NB4 (cell line): ENCODE measurements at regions not wholly inside any gene's neighbourhood (a gene's known extent, or its start where the extent isn't known, plus 50 kb on each side); places are given as distances from the start of the nearest gene placed in this dataset.

Experiments
- DNase-seq: peaks from one replicate; pipeline ENCODE4 v3.0.0; 2010; ENCODE audit warnings: low read depth
- H3K4me3 ChIP-seq: one replicate; pipeline ENCODE4 v1.5.1; 2011; ENCODE audit warnings: mild to moderate bottlenecking, low read depth, low read length, moderate library complexity
- CTCF ChIP-seq: IDR thresholded peaks from one replicate; pipeline ENCODE4 v1.5.1; 2012; ENCODE audit warnings: low read depth, low read length
- MYC ChIP-seq: IDR thresholded peaks from 2 replicates; pipeline ENCODE4 v1.6.1; 2011; ENCODE audit warnings: low read depth, low read length
- POLR2A ChIP-seq: IDR thresholded peaks from 2 replicates; pipeline ENCODE4 v1.6.1; 2011; ENCODE audit warnings: mild to moderate bottlenecking; ENCODE audit not compliant: insufficient read length; ENCODE audit errors: extremely low read depth
- TF ChIP-seq, protein P1 (sequence below): IDR thresholded peaks from 2 replicates; pipeline ENCODE4 v1.6.1; 2011; ENCODE audit warnings: low read depth, low read length

GRCh38 chr2:147712051-147712450 is 132.8 kb upstream of the ACVR2A start:
- TF ChIP-seq, protein P1, sequence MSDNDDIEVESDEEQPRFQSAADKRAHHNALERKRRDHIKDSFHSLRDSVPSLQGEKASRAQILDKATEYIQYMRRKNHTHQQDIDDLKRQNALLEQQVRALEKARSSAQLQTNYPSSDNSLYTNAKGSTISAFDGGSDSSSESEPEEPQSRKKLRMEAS = no peak
- no peak for TF ChIP-seq MYC
- TF ChIP-seq POLR2A = no peak
- no peak overlapping the region for H3K4me3 ChIP-seq
- no peak for DNase-seq

GRCh38 chr2:147711031-147711430 is 133.8 kb upstream of the ACVR2A start:
- TF ChIP-seq MYC = no peak
- TF ChIP-seq, protein P1 = no peak
- TF ChIP-seq POLR2A = no peak
- no peak for TF ChIP-seq CTCF
- no peak overlapping the region for H3K4me3 ChIP-seq
- DNase-seq = no peak

DNA sequence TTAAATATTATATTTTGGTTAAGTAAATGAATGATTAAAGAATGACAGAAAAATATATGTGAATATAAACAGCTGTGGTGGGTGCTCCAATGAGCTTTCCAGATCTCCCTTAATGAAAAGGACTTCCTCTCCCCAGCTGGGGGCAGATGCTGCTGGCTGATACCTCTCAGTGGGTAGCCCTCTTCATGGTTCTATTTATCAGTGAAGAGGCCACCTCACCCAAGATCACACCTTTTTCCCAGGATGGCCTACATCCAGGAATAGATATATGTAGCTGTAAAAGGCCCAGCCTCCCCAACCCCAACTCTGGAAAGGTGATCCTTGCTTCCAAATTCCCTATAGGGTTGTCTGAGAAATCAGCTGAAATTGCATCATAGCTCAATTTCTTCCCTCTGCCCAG is 135.2 kb upstream of the ACVR2A start:
- TF ChIP-seq POLR2A (no peak), CTCF (no peak), MYC (no peak)
- TF ChIP-seq, protein P1 = no peak
- DNase-seq = no peak
- H3K4me3 ChIP-seq = no peak overlapping the region

DNA sequence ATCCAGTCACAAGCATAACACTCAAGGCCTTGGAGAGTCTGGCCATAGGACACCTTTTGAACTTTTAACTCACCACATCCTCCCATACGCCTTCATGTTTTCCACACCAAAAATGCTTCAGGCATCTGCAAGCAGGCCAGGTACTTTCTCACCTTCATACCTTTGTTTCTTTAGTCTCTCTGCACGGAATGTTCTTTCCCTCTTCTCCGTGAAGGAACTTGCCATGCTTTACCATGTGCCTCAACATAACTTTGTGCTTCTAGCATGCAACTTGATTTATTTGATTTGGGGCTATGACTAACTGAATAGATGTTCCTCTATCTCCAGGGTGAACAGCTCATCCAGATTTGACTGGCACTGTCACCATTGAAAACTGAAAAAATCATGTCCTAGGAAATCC is 141.7 kb upstream of the ACVR2A start:
- DNase-seq = no peak
- no peak overlapping the region for H3K4me3 ChIP-seq
- TF ChIP-seq POLR2A (no peak), CTCF (no peak)
- TF ChIP-seq, protein P1 = no peak

DNA sequence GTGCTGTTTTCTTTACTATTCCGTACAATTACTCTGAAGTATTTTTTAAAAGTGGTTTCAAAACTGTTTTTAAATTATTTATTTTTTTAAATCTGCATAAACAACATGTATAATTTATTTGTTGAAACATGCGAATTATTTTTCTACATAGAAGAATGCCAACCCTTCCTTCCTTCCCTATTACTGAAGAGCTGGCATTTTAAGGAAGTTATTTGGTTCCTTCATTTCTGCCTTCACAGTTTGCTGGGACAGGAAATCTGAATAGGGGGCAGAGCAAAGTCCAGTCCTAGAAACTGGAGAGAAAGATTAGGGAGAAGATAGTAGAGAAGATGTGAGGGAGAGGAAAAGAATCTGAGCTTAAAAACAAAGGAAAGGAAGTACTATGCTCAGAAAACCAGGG is 146.7 kb upstream of the ACVR2A start:
- no peak for TF ChIP-seq MYC
- TF ChIP-seq, protein P1 = no peak
- H3K4me3 ChIP-seq = no peak overlapping the region
- DNase-seq = no peak

- TF ChIP-seq, protein P1 = no peak
- TF ChIP-seq CTCF (no peak), MYC (no peak), POLR2A (no peak)
- H3K4me3 ChIP-seq = no peak overlapping the region
- DNase-seq = no peak
Measured at GRCh38 chr2:147696426-147696825, 148.4 kb upstream of the ACVR2A start.

GRCh38 chr2:147689220-147689909 is 155.5 kb upstream of the ACVR2A start:
- peak; percentile 79 for DNase-seq
- TF ChIP-seq POLR2A (no peak), MYC (no peak), CTCF (no peak)
- TF ChIP-seq, protein P1 = 0 out of 2 replicates have a peak, but pooled peaks have one; percentile 7
- H3K4me3 ChIP-seq = no peak overlapping the region
